GM21529 (cell line): ENCODE measurements at regions not wholly inside any gene's neighbourhood (a gene's known extent, or its start where the extent isn't known, plus 50 kb on each side); places are given as distances from the start of the nearest gene placed in this dataset.
"Not testable (repeated sequence)": the region's sequence is repeated elsewhere in the genome, so short reads cannot be mapped to it uniquely, and the experiment has no call there.

Experiments used
- ATAC-seq: cut with Tn5 transposase; IDR thresholded peaks from one replicate; pipeline ENCODE4 v1.9.1; 2021; ENCODE audit not compliant: unreplicated experiment

DNA sequence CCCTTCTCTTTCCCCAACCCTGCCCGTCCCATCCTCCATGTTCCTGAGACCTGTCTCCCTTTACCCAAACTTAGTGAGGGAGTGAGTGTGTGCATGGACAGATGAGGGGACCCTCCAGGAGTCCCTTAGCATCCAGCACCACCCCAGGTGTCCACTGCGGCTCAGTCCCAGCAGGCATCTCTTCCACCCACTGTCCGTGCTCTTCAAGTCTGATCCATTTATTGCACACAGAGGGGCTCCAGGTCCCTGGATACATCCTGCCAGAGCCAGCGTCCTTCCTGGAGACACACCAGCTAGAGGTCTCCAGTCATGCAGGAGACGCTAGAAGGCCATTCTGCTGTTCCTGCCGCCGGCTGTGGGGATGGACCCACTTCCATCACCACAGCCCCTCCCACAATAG lies 239.2 kb downstream of the ADGRD1 start:
- ATAC-seq = no peak

- ATAC-seq = no peak
These were observed 240.5 kb downstream of the ADGRD1 start for GRCh38 chr12:131194166-131194565.

DNA sequence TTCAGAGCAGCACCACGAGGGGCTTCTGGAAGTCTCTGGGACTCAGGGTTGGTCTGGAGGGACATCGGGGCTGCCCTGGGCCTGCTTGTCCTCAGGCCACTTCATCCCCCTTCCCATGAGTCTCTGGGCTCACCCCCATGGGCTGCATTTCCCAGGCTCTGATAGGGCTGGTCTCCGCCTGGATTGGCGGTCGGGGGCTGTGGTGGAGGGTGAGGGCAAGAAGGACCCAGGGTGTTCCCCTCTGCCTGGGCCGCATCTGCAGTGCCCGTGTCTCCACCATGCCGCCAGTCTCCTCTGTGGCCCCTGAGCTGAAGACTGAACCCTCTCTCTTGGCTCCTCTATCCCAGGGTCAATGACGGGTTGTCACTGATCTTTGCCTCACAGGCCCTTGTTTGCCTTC lies 242.1 kb downstream of the ADGRD1 start:
- ATAC-seq = no peak

DNA sequence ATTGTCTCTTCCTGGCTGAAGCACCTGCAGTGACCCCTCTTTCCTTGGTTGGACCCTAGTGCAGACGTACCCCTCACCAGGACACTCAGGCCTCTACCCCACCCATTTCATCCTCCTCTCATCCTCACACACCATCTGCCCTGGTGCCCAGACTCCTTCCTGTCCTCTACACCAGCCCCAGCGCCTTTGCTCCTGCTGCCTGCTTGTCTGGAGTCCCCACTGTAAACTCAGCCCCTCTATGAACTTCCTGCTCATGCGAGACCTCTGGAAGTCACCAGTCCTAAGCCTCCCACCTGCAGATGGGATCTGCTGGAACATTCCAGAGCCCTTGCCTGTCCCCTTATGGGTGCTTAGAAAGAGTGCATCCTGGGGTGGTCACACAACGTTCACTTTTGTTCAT lies 242.5 kb downstream of the ADGRD1 start:
- no peak for ATAC-seq

DNA sequence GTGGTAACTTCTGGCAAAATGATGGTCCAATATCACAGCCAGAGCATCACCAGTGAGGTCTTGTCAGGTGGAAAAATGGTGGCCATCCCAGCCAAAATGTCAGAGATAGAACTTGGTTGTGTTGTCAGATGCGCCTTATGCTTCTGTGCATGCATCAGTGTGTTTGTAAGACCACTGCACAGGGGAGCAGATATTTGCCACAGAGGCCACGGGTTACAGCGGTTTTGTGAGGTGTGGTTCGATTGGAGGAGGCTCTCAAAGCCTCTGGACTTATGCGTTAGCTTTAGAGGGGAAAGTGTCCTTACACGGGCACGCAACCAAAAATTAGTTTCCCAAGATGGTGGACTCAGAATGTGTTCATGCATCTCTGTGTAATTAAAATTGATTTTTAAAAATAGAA lies 243.8 kb downstream of the ADGRD1 start:
- ATAC-seq = no peak

GRCh38 chr12:131199221-131199620 lies 245.5 kb downstream of the ADGRD1 start:
- no peak for ATAC-seq

DNA sequence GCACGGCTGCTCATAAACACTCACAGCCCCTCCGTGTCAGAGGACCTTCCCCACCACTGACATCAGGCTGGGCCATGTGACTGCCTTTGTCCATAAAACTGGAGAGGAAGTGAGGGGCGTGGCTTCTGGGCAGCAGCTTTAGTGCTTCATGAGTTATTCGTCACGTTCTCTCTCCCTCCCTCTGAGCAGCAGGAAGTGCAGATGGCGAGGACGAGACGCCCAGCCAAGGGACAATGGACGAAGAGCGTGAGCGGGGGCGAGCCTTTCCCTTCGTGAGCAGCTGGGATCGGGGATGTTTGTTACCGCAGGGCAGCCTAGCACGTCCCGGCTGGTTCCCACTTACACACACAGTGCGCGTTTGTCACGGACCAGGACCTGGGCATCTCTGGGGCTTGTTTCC lies 248.2 kb downstream of the ADGRD1 start:
- not testable (repeated sequence) for ATAC-seq

DNA sequence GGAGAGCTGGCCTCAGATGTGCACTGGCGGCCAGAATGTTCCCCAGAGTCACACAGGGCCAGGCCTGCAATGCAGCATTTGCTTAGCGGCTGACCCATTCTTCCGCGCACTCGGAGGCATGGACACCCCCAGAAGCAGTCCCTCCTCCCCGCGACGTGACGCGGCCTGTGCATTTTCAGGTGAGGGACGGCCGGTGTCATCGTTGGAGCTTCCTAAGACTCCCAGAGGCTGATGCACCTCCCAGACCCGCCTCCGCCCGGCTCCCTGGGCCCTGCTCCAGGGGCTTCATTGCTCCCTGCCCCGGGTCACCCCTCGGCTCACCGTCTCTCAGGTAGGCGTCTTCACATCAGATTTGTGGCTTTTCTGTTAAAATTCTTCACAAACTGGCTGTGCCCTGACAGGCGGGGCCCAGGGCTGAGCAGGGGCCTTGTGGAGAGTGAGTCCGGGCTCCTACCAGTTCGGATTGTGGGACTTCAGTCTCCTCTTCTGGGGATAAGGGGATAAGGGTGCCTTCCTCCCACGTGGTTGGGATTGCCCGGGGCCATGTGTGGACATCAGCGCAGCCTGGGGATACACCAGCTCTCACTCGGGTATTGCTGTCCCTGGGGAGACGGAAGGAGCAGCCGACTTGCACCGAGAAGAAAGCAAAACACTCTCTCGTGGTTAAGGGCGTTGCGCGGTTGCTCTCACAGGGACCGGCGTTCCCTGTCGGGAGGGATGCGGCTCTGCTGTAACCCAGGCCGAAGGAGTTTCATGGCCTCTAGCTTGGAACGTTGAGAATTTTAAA lies 249.1 kb downstream of the ADGRD1 start:
- no peak for ATAC-seq

DNA sequence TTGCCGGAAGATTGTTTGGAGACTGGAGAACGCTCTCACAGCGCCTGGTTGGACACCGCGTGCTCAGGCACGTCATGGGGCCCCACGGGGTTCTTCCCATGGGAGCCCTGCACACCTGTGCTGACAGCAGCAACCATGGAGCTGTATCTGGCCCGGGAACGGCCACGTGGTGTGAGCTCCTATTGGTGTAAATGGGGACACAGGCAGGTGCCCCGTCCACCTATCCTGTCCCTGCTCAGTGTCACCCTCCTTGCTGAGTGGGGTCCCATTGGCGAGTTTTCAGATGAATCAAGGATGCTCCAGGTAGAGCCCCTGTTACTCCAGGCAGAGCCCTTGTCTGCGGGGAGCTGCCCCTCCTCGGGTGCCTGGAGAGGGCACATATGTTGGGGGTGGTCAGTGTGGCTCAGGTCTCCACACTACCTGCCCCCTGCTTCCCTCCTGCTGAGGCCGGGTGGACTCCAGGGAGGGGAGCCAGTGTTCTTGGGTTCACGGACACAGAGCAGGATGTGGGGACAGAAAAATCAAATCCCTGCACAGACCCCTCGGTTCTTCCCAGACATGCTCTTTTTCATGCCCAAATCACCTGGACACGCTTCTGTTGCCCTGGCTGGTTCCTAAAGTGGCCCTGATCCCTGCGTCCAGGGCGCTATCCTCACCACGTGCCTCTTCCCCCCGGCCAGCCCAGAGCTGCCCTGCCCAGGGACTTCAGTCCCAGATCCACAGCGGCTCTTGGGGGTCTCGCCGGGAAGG lies 250.1 kb downstream of the ADGRD1 start:
- ATAC-seq = no peak

DNA sequence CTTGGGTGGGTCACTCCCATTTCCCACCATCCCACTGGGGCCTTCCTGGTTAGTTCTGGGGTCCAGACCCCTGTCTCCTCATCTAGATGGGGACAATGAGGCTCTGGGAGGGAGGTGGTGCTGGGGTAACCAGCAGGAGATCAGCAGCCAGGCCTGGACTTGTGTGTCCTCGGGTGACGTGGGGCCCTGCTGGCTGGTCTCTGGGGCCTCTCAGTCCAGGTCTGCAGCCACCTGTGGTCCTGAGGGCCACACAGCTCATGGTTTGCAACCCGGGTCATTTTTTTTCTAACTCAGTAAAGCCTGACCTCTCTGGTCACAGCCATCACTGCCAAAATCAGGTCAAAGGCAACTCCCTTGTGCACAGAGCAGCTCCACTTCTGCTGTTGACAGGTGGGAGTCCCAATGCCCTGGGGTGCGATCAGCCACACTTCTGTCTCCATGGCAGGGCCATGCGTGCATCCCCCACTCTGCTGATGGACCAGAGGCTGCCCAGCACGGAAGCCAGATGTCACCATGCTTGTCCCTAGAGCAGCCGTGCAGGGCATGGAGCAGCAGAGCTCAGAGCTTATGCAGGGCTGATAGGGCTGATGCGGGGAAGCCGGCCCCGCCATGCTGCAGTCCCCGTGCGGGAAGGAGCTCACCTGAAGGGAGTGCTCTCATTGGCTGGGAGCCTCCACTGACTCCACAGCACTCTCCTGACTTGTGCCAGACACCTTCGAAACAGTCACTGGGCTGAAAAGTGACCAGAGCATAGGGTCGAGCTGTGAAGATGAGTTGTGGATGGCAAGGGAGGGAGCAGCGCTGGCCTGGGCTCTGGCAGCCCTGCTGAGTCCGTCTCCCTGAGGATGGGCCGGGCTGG lies 250.9 kb downstream of the ADGRD1 start:
- no peak for ATAC-seq

DNA sequence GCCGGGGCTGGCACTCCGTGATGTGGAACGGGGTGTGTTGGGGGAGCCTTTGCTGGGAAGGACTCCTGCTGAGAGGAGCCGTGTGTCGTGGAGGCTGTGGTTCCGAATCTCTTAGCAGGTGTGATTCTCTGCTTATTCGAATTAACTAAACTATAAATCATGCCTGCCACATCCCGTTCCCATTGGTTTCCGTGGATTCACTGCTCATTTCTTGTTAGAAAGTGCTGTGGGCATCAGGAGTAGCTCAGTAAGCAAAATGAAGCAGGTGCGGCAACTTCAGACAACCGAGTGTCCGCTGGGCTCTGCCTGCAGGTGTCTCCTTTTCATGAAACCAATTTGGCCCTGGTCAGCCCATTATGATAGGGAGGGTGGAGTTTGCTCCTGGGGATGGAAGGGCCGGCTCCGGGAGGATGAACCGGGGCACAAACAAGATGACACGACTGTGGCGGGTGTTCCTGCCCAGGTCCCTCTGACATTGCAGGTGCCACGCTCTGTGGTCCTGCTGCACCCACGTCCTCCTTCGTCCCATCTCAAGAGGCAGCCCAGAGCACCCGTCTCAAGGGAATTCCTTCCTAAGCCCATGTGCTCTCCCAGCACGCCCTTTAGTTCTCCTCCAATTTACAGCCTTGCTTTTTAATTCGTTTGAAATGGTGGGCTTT lies 251.7 kb downstream of the ADGRD1 start:
- ATAC-seq = not testable (repeated sequence)

DNA sequence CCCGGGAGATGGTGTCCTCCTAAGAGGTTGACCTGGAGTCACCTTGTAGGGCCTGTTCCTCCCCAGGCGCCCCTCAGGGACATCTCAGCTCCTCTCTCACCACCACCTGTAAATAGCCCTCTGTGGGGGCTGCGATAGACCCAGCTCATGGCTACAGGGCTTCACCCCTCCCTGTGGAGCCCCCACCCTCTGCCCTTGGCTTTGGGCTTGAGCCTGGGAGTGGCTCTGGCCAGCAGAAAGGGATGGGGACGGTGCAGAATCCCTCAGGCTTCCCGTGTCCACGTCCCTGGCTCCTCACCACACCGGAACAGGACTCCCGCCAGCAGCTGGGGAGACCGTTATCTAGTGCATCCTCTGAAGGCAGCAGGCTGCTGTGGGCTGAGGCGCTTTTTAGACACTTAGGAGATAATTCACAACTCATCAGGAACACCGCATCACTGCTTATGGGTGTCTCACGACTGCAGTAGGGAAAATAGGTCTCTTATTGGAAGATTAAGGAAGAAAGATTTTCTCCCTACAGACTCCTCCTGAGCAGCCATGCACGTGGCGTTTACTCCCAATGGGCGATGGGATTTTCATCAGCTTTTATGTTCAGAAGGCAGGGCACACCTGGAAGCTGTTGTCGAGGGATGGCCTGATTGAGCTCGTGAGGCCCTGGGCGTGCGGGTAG lies 253.1 kb downstream of the ADGRD1 start:
- ATAC-seq = not testable (repeated sequence)

DNA sequence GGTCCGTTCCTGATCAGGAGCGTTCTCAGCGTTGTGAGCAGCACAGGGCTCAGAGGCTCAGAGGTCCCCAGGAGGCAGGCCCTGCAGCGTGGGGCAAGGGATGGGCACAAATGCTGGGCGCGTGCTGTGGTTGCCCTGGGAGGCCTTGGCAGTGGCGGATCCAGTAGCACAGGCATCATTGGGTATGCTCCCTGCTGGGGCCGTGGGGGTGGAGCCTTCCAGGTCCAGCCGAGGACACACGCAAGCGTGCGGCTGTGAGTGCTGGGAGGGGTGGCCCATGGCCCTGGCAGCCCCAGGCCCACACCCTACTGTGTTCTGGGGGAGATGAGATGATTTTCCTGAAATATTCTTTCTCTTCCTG lies 253.6 kb downstream of the ADGRD1 start:
- ATAC-seq = not testable (repeated sequence)

DNA sequence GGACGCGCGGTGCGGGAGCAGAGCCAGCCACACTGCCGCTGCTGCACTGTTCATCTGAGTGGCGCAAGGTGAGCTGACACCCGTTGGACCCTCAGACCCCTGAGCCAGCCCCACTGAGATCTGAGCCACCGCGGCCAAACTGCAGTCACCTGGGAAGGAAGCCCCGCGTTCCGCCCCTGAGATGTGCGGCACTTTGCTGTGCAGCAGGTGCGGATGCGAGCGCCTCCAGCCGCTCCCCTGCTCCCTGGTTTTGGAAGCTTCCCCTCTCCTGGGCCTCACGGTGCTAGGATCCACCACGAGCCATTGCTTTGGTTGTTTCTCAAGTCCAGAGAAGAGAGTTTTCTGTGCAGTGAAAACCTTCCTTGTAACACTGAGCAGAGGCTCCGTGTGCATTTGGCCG lies 254.1 kb downstream of the ADGRD1 start:
- not testable (repeated sequence) for ATAC-seq

- no peak for ATAC-seq
These were observed 254.7 kb downstream of the ADGRD1 start for GRCh38 chr12:131208425-131208824.

DNA sequence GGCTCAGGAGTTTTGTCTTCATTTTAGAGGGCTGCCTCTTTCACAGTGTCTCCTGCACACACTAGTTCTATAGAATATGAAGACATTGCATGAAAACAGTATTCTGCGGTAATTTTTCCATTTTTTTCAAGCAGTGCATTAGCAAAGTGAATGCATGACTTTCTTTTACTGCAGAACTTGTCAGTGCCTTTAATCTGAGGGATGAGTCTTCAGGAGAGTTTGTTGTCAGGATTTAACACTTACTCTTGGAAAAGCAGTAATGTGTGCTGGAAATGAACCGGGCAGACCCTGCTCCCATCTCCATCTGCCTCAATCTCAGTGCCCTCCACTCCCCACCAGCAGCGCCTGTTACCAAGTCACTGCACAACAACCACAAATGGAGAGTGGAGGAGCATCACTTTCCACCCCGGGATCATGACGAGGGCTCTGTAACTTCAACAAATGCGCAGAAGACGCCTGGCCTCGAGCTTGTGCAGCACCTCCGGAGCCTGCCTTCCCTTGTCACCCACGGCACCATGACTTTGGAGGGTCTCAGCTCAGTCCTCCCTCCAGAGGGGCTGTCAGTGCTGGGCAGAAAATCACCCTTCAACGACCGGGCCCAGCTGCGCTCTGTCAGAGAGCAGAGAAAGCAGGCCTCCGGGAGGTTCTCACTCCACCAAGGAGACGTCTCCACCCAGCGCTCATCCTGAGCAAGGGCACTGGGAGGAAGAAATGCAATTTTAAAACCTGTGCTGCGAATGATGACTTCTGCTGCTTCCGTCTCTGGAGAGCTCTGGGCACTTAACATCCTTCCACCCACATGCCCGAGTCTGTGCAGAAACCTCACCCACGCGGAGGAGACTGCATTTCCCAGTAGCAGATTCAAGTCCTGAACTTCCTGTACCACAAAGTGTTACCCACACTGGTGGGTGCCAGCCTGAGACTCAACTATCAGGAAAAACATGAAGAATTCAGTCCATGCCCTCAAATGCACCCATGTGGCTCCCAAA lies 255.7 kb downstream of the ADGRD1 start:
- ATAC-seq = no peak

GRCh38 chr12:131210506-131211339 lies 257.0 kb downstream of the ADGRD1 start:
- ATAC-seq = no peak

- ATAC-seq = no peak
These were observed 257.7 kb downstream of the ADGRD1 start for GRCh38 chr12:131211340-131211938.
